GM12878 (cell line): ENCODE measurements at regions not wholly inside any gene's neighbourhood (a gene's known extent, or its start where the extent isn't known, plus 50 kb on each side); places are given as distances from the start of the nearest gene placed in this dataset.

ENCODE experiments used
- ATAC-seq: fragments of 200-7000 bp; cut with Tn5 transposase; 3 replicates; pipeline ENCODE4 v1.9.1; 2020; ENCODE audit warnings: mild to moderate bottlenecking, moderate library complexity
- BruUV-seq: library from RNA; stranded (reverse); fragments of 400-500 nt; replicated peaks from 2 replicates; lab custom pipeline; 2021; lab: Mats Ljungman, UMichigan
- CTCF ChIA-PET: fragments of 300-600 bp; sonication (Branson Sonifier 250); formaldehyde crosslinking; extraction: SDS; loops from one replicate; lab custom pipeline; 2021; ENCODE audit warnings: inconsistent platforms; lab: Yijun Ruan, JAX
- POLR2A ChIA-PET: fragments of 350-600 bp; formaldehyde crosslinking; extraction: SDS; loops from one replicate; lab custom pipeline; 2021; ENCODE audit warnings: inconsistent platforms; lab: Charles Lee
- RAD21 ChIA-PET: fragments of 300-600 bp; sonication (Branson Sonifier 250); formaldehyde crosslinking; loops from one replicate; lab custom pipeline; 2023; ENCODE audit warnings: antibody characterized with exemption; ENCODE audit not compliant: unreplicated experiment; lab: Charles Lee
- SMC1A ChIA-PET: fragments of 300-600 bp; sonication (Branson Sonifier 250); formaldehyde crosslinking; loops from one replicate; lab custom pipeline; 2023; ENCODE audit not compliant: unreplicated experiment, uncharacterized antibody; lab: Charles Lee
- DNase-seq: peaks from one replicate; pipeline ENCODE4 v3.0.0-alpha.2; 2011; ENCODE audit warnings: low read depth, low spot score
- FAIRE-seq: peaks from 3 replicates; lab custom pipeline; 2011; peaks lifted over from hg19 to GRCh38; lab: Jason Lieb, UNC
- H2AFZ ChIP-seq: 2 replicates; pipeline ENCODE4 v1.6.0; 2011; ENCODE audit warnings: low read depth, low read length, control low read depth; ENCODE audit not compliant: control insufficient read depth
- H3K27ac ChIP-seq: 2 replicates; pipeline ENCODE4 v1.5.1; 2011; ENCODE audit warnings: control low read depth; ENCODE audit not compliant: control insufficient read depth, insufficient read depth
- H3K27me3 ChIP-seq, 2 experiments: replicated peaks in 1 of 2; 2 replicates each; pipeline versions ENCODE4 v1.6.0 to v1.6.1; 2011; ENCODE audit warnings: low read length in 1 of 2; ENCODE audit not compliant: control insufficient read depth in 2 of 2, insufficient read depth in 2 of 2
- H3K36me3 ChIP-seq, 2 experiments: 2 replicates each; pipeline ENCODE4 v1.5.1; 2011; ENCODE audit warnings: low read length in 1 of 2; ENCODE audit not compliant: control insufficient read depth in 2 of 2, insufficient read depth in 2 of 2
- H3K4me1 ChIP-seq: 2 replicates; pipeline ENCODE4 v1.6.1; 2011; ENCODE audit warnings: mild to moderate bottlenecking, low read length, moderate library complexity, mixed read lengths; ENCODE audit not compliant: control insufficient read depth, insufficient read depth
- H3K4me2 ChIP-seq: 2 replicates; pipeline ENCODE4 v1.6.0; 2011; ENCODE audit warnings: control low read depth; ENCODE audit not compliant: control insufficient read depth, insufficient read depth
- H3K4me3 ChIP-seq: fragments of 200-600 bp; sonication (generic); 2 replicates; pipeline ENCODE4 v1.5.1; 2016
- H3K79me2 ChIP-seq: 2 replicates; pipeline ENCODE4 v1.6.0; 2011; ENCODE audit warnings: low read length; ENCODE audit not compliant: control insufficient read depth, insufficient read depth
- H3K9ac ChIP-seq: 2 replicates; pipeline ENCODE4 v1.8.0; 2011; ENCODE audit warnings: low read length, control low read depth, mixed read lengths; ENCODE audit not compliant: control insufficient read depth, insufficient read depth
- H3K9me3 ChIP-seq: replicated peaks from 3 replicates; pipeline ENCODE4 v1.5.1; 2011; ENCODE audit warnings: mild to moderate bottlenecking, low read length; ENCODE audit not compliant: control insufficient read depth, insufficient read depth
- H4K20me1 ChIP-seq: 2 replicates; pipeline ENCODE4 v1.6.0; 2011; ENCODE audit not compliant: control insufficient read depth, insufficient read depth
- HCFC1 ChIP-seq: fragments of 150-350 bp; IDR thresholded peaks from 2 replicates; pipeline ENCODE4 v1.6.1; 2014; ENCODE audit warnings: low read length
- IKZF1 ChIP-seq: fragments of 450-650 bp; conservative IDR thresholded peaks from 2 replicates; pipeline ENCODE4 v1.6.1; 2017; ENCODE audit warnings: antibody characterized with exemption, mild to moderate bottlenecking
- IKZF2 ChIP-seq, 2 experiments: fragments of 450-650 bp; IDR thresholded peaks; 2 replicates each; pipeline ENCODE4 v1.6.1; 2017; ENCODE audit warnings: mild to moderate bottlenecking in 2 of 2, moderate library complexity in 2 of 2
- MEF2B ChIP-seq: fragments of 450-650 bp; IDR thresholded peaks from 2 replicates; pipeline ENCODE4 v1.6.1; 2018; ENCODE audit warnings: mild to moderate bottlenecking, moderate library complexity; ENCODE audit not compliant: partially characterized antibody, poor library complexity, severe bottlenecking
- NR2C1 ChIP-seq: fragments of 450-650 bp; IDR thresholded peaks from 2 replicates; pipeline ENCODE4 v1.6.1; 2017; ENCODE audit warnings: antibody characterized with exemption, mild to moderate bottlenecking, moderate library complexity
- PML ChIP-seq: IDR thresholded peaks from 2 replicates; pipeline ENCODE4 v1.6.1; 2012; ENCODE audit warnings: low read length, inconsistent platforms
- TARDBP ChIP-seq: IDR thresholded peaks from 2 replicates; pipeline ENCODE4 v1.6.1; 2016; ENCODE audit warnings: borderline replicate concordance
- TCF12 ChIP-seq: IDR thresholded peaks from 2 replicates; pipeline ENCODE4 v1.6.1; 2011; ENCODE audit warnings: low read depth, mild to moderate bottlenecking, low read length
- ZNF687 ChIP-seq: fragments of 450-650 bp; IDR thresholded peaks from 2 replicates; pipeline ENCODE4 v1.6.1; 2017; ENCODE audit warnings: mild to moderate bottlenecking, moderate library complexity
- WGBS: methylation state at CpG from one replicate; pipeline ENCODE4 v1.1.6; 2016; ENCODE audit warnings: low lambda C conversion rate; ENCODE audit not compliant: insufficient replicate concordance, insufficient coverage; ENCODE audit errors: missing lambda C conversion rate; 5-methylcytosine and 5-hydroxymethylcytosine counted together
- in situ Hi-C: fragments of 300-500 bp; cut with MboI; formaldehyde crosslinking; loops from 9 replicates; pipeline ENCODE4 v1.14.3; 2018; ENCODE audit warnings: mixed read lengths
- intact Hi-C: fragments of 100-400 bp; cut with micrococcal nuclease; formaldehyde crosslinking; loops from one replicate; pipeline ENCODE4 v1.14.2; 2022; ENCODE audit not compliant: unreplicated experiment

DNA sequence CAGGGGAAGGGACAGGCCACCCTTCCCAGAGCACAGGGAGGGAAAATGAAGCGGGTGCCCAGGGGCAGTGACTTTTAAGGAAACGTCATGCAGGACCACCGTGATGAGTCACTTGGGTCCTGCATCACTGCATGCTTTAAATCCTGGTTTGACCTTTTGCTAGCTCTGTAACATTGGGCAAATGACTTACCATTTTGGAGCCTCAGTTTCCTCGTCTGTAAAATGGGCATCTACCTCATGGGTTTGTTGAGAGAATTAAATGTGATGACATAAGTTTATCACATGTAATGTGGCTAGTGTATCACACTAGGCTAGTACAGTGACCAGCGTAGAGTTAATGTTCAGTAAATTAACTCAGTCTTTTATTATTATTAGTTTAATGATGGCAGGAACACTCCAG, 114.8 kb upstream of the IGSF21 start (continued):
- TF ChIP-seq ZNF687 (no peak), IKZF2 (IDR thresholded peaks at IDR 0.05) (no peak)

GRCh38 chr1:17994046-17994445, 113.6 kb upstream of the IGSF21 start:
- in situ Hi-C loops, result no loop called here
- ChIA-PET CTCF (no interaction called here), SMC1A (no interaction called here), POLR2A (no interaction called here), RAD21 (no interaction called here)
- H3K4me1 ChIP-seq, result no peaks in the 10 kb centered on the region
- H3K4me3 ChIP-seq, result no peak overlapping the region
- FAIRE-seq (no peak), DNase-seq (no peak), ATAC-seq (no peak)
- H3K9ac ChIP-seq, result no peak overlapping the region
- no peak overlapping the region for H3K4me2 ChIP-seq
- 0% methylated on average over 5 of the region's 5 CpGs for WGBS
- H3K9me3 ChIP-seq, result no peaks in the 10 kb centered on the region
- TF ChIP-seq HCFC1 (no peak), PML (no peak), TARDBP (no peak), IKZF1 (no peak), MEF2B (no peak), NR2C1 (no peak), TCF12 (no peak)
- no peaks in the 10 kb centered on the region for H4K20me1 ChIP-seq
- H3K36me3 ChIP-seq, result no peaks in the 10 kb centered on the region
- no peaks in the 10 kb centered on the region for H3K79me2 ChIP-seq
- no TSS peak for BruUV-seq
- intact Hi-C loops, result no loop called here
- no peaks in the 10 kb centered on the region for H3K27me3 ChIP-seq
- no peak overlapping the region for H3K27ac ChIP-seq
- H2AFZ ChIP-seq, result no peak overlapping the region
